DND-41 (cell line): ENCODE measurements at regions not wholly inside any gene's neighbourhood (a gene's known extent, or its start where the extent isn't known, plus 50 kb on each side); places are given as distances from the start of the nearest gene placed in this dataset.

Source experiments
- ATAC-seq: fragments of 200-7000 bp; cut with Tn5 transposase; 3 replicates; pipeline ENCODE4 v1.9.1; 2021; ENCODE audit warnings: low read depth; ENCODE audit not compliant: insufficient read depth
- DNase-seq: peaks from one replicate; pipeline ENCODE4 v3.0.0-alpha.2; 2020
- H2AFZ ChIP-seq: 2 replicates; pipeline ENCODE4 v1.6.0; 2012; ENCODE audit warnings: low read depth, low read length
- H3K27ac ChIP-seq: 2 replicates; pipeline ENCODE4 v1.5.1; 2012; ENCODE audit warnings: low read length, inconsistent platforms
- H3K27me3 ChIP-seq: fragments of 200-600 bp; sonication (generic); 2 replicates; pipeline ENCODE4 v1.6.0; 2012; ENCODE audit warnings: low read length, mild to moderate bottlenecking, inconsistent platforms; ENCODE audit not compliant: insufficient read depth, poor library complexity
- H3K36me3 ChIP-seq: 2 replicates; pipeline ENCODE4 v1.5.1; 2012; ENCODE audit warnings: low read length, inconsistent platforms; ENCODE audit not compliant: insufficient read depth
- H3K4me1 ChIP-seq: 2 replicates; pipeline ENCODE4 v1.5.1; 2012; ENCODE audit warnings: mild to moderate bottlenecking, low read length; ENCODE audit not compliant: insufficient read depth
- H3K4me2 ChIP-seq: 2 replicates; pipeline ENCODE4 v1.6.0; 2012; ENCODE audit warnings: mild to moderate bottlenecking, moderate library complexity, low read length, inconsistent platforms; ENCODE audit not compliant: insufficient read depth
- H3K4me3 ChIP-seq, 2 experiments: fragments of 200-600 bp in 1 of 2; shearing (Covaris generic) in 1 of 2; 2 replicates each; pipeline ENCODE4 v1.5.1; 2012 to 2016; ENCODE audit warnings: inconsistent platforms in 2 of 2, low read length in 2 of 2, mild to moderate bottlenecking in 2 of 2, low read depth in 1 of 2, moderate library complexity in 1 of 2
- H3K79me2 ChIP-seq: 2 replicates; pipeline ENCODE4 v1.6.0; 2012; ENCODE audit warnings: low read length, inconsistent platforms; ENCODE audit not compliant: insufficient read depth
- H3K9ac ChIP-seq: 2 replicates; pipeline ENCODE4 v1.6.0; 2012; ENCODE audit warnings: low read depth, mild to moderate bottlenecking, inconsistent platforms, low read length, moderate library complexity
- H3K9me3 ChIP-seq: 2 replicates; pipeline ENCODE4 v1.5.1; 2012; ENCODE audit warnings: low read length, moderate library complexity, mild to moderate bottlenecking, inconsistent platforms; ENCODE audit not compliant: insufficient read depth, severe bottlenecking
- H4K20me1 ChIP-seq: 2 replicates; pipeline ENCODE4 v1.6.0; 2012; ENCODE audit warnings: low read length; ENCODE audit not compliant: insufficient read depth
- EZH2 ChIP-seq: IDR thresholded peaks from 3 replicates; pipeline ENCODE4 v1.6.1; 2012; ENCODE audit warnings: borderline replicate concordance, low read depth, mild to moderate bottlenecking, moderate library complexity, low read length, inconsistent platforms; ENCODE audit not compliant: severe bottlenecking
- TF ChIP-seq, protein P1 (sequence below): IDR thresholded peaks from 2 replicates; pipeline ENCODE4 v1.5.1; 2012; ENCODE audit warnings: borderline replicate concordance, low read length, moderate library complexity, mild to moderate bottlenecking; ENCODE audit not compliant: poor library complexity, severe bottlenecking; ENCODE audit errors: extremely low read depth

DNA sequence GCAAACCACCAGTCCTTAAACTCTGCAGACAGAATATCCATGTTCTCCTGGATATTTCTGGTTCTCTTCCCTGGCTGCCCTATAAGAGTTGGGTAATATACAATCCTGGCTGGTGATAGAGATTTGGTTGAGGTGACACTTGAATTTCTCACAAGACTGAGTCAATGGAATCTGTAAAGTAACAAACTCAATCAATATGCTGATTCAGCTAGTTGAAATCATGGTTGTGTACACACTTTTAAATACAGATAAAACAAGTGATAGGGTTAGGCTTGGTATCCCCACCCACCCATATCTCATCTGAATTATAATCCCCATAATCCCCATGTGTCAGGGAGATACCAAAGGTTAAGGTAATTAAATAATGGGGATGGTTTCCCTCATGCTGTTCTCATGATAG lies 349.2 kb upstream of the MAD2L1 start:
- H3K4me2 ChIP-seq, result no peak overlapping the region
- H3K27me3 ChIP-seq, result no peaks in the 10 kb centered on the region
- H3K4me3 ChIP-seq, result no peak overlapping the region
- no peaks in the 10 kb centered on the region for H3K4me1 ChIP-seq
- no peaks in the 10 kb centered on the region for H4K20me1 ChIP-seq
- H3K36me3 ChIP-seq, result no peaks in the 10 kb centered on the region
- TF ChIP-seq, protein P1, sequence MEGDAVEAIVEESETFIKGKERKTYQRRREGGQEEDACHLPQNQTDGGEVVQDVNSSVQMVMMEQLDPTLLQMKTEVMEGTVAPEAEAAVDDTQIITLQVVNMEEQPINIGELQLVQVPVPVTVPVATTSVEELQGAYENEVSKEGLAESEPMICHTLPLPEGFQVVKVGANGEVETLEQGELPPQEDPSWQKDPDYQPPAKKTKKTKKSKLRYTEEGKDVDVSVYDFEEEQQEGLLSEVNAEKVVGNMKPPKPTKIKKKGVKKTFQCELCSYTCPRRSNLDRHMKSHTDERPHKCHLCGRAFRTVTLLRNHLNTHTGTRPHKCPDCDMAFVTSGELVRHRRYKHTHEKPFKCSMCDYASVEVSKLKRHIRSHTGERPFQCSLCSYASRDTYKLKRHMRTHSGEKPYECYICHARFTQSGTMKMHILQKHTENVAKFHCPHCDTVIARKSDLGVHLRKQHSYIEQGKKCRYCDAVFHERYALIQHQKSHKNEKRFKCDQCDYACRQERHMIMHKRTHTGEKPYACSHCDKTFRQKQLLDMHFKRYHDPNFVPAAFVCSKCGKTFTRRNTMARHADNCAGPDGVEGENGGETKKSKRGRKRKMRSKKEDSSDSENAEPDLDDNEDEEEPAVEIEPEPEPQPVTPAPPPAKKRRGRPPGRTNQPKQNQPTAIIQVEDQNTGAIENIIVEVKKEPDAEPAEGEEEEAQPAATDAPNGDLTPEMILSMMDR, result no peak
- TF ChIP-seq EZH2, result no peak
- H3K27ac ChIP-seq, result no peak overlapping the region
- no peak overlapping the region for H3K9ac ChIP-seq
- H2AFZ ChIP-seq, result no peak overlapping the region
- H3K9me3 ChIP-seq, result no peaks in the 10 kb centered on the region
- DNase-seq, result no peak
- H3K79me2 ChIP-seq, result no peaks in the 10 kb centered on the region
- ATAC-seq, result no peak

DNA sequence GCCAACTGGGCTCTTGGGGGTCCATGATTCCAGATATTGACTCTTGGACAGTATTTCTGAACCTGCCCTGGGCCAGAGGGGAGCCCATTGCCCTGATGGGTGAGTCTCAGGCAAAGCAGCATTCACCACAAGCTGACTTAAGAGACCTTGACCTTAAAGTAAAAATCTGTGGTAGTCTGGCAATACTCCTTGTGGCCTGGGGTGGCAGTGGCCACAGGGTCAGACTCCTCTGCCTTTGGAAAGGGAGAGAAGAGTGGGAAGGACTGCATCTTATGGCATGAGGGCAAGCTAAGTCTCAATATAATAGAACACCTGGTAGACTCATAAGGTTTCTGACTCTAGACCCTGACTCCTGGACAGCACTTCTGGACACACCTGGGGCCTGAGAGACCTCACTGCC lies 340.3 kb upstream of the MAD2L1 start:
- TF ChIP-seq, protein P1, result no peak
- TF ChIP-seq EZH2, result no peak
- no peak for DNase-seq
- Histone ChIP-seq H3K4me1 (no peaks in the 10 kb centered on the region), H3K27ac (no peak overlapping the region), H2AFZ (no peak overlapping the region), H3K36me3 (no peaks in the 10 kb centered on the region), H3K79me2 (no peaks in the 10 kb centered on the region), H3K4me2 (no peak overlapping the region), H3K9ac (no peak overlapping the region), H3K4me3 (no peak overlapping the region), H3K27me3 (no peaks in the 10 kb centered on the region), H4K20me1 (no peaks in the 10 kb centered on the region), H3K9me3 (no peaks in the 10 kb centered on the region)
- no peak for ATAC-seq

DNA sequence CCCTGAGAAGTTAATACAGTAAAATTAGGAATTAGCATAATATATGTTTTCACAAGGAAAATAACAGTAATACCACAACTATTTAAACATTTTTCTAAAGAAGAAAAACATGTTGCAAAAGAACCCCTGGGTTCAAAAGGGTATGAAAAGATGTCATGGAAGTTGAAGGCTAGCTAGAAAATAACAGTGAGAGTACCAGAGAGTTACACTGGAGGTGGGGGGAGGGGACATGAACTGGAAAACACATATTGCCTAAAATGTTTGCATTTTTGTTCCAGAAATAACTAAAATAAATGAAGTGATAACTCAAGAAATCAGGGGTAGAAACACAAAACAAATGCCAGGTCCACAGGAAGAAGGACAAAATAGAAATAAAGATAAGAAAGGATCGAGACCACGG lies 336.6 kb upstream of the MAD2L1 start:
- Histone ChIP-seq H3K27me3 (no peaks in the 10 kb centered on the region), H3K36me3 (no peaks in the 10 kb centered on the region), H3K4me2 (no peak overlapping the region), H2AFZ (no peak overlapping the region), H4K20me1 (no peaks in the 10 kb centered on the region), H3K79me2 (no peaks in the 10 kb centered on the region), H3K4me3 (no peak overlapping the region), H3K9ac (no peak overlapping the region), H3K9me3 (no peaks in the 10 kb centered on the region), H3K4me1 (no peaks in the 10 kb centered on the region), H3K27ac (no peak overlapping the region)
- ATAC-seq (no peak), DNase-seq (no peak)
- TF ChIP-seq EZH2, result no peak
- TF ChIP-seq, protein P1, result no peak

DNA sequence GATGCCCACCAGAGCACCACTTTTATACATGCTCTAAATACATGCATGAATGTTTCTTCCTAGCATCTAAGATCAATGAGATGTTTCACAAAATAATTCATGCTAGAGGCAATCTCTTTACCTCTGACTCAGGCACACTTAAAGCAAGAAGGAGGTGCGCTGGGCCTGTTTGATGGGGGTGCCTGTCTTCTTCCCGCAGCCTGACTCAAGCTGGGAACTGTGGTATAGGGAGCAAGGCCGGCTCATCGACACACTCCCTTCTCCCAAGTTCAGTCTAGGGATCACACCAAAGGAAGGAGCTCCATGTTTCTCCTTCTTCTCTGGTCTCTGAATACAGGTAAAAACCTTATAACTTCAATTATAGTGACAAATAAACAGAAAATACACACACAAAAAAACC lies 333.8 kb upstream of the MAD2L1 start:
- DNase-seq (no peak), ATAC-seq (no peak)
- TF ChIP-seq, protein P1, result no peak
- no peak for TF ChIP-seq EZH2
- H3K4me3 ChIP-seq, result no peak overlapping the region
- no peaks in the 10 kb centered on the region for H3K4me1 ChIP-seq
- H2AFZ ChIP-seq, result no peak overlapping the region
- H4K20me1 ChIP-seq, result no peaks in the 10 kb centered on the region
- H3K9me3 ChIP-seq, result no peaks in the 10 kb centered on the region
- H3K27ac ChIP-seq, result no peak overlapping the region
- no peaks in the 10 kb centered on the region for H3K36me3 ChIP-seq
- H3K4me2 ChIP-seq, result no peak overlapping the region
- H3K79me2 ChIP-seq, result no peaks in the 10 kb centered on the region
- H3K9ac ChIP-seq, result no peak overlapping the region
- no peaks in the 10 kb centered on the region for H3K27me3 ChIP-seq
